ENCODE measurements at regions not wholly inside any gene's neighbourhood (a gene's known extent, or its start where the extent isn't known, plus 50 kb on each side); places are given as distances from the start of the nearest gene placed in this dataset.

DNA sequence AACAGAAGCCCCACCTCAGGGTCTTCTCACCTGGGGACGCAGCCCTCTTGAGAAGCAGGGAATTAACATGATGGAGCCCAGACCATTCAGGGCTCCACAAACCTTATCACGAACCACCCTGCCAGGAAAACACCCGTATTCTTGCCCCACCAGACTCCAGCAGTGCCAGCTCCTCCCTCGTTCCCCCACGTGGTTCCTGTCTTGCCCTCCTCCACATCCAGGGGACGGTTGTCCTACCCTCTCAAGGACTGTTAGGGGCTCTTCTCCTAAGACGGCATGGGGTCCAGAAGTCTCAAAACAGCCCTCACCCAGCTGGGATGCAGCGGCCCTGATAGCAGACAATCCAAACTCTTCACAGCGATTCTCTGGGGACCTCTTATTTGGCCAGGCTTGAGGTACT, 372.2 kb upstream of the HS6ST1 start:
- in situ Hi-C loops (cut with HindIII; ENCODE audit: extremely low pct_ligation_motif_present, low pct_unique_long_range_greater_than_20kb): no loop called here
- POLR2A ChIA-PET: no interaction called here
- Histone ChIP-seq H3K4me2 (ENCODE audit: low read depth, low read length) (no peak overlapping the region), H2AFZ (ENCODE audit: low read length) (no peak overlapping the region), H3K9me3 (ENCODE audit: low read length) (no peaks in the 10 kb centered on the region), H3K36me3 (replicated peaks in 1 of 2; ENCODE audit: control insufficient read depth in 1 of 2, insufficient read depth in 2 of 2, low read length in 2 of 2) (no peaks in the 10 kb centered on the region), H4K20me1 (ENCODE audit: insufficient read depth, low read length) (no peaks in the 10 kb centered on the region; the same call in 1 of the 2 replicates), H3K4me3 (replicated peaks in 1 of 3; ENCODE audit: insufficient read depth in 1 of 3, low read depth in 2 of 3, low read length in 3 of 3) (no peak overlapping the region), H3K27ac (ENCODE audit: extremely low read length, insufficient read depth, low read length) (no peak overlapping the region), H3K79me2 (ENCODE audit: insufficient read depth, low read length) (no peaks in the 10 kb centered on the region), H3K9ac (ENCODE audit: insufficient read depth, low read depth, low read length) (no peak overlapping the region), H3K4me1 (ENCODE audit: insufficient read depth, low read length) (peaks cover under 1% of the 10 kb centered on the region; the same call in 1 of the 2 replicates), H3K27me3 (ENCODE audit: control insufficient read depth in 1 of 2, insufficient read depth in 2 of 2, low read length in 2 of 2) (peaks cover 10 to 67% of the 10 kb centered on the region in 2 experiments)
- no TSS peak for BruUV-seq (replicated peaks)
- DNase-seq (ENCODE audit: low spot score): no peak
- TF ChIP-seq PTBP1 (IDR thresholded peaks at IDR 0.05; ENCODE audit: low read depth, low read length, poor library complexity, severe bottlenecking) (no peak), PRPF4 (IDR thresholded peaks at IDR 0.05; ENCODE audit: low read depth, low read length, poor library complexity, severe bottlenecking) (no peak), CREM (IDR thresholded peaks at IDR 0.05) (no peak), CREM (CRISPR knock-in tag; IDR thresholded peaks at IDR 0.05) (no peak), PCBP2 (optimal IDR thresholded peaks at IDR 0.05; ENCODE audit: low read depth, low read length, poor library complexity, severe bottlenecking) (no peak), ZNF607 (CRISPR knock-in tag; IDR thresholded peaks at IDR 0.05; ENCODE audit: borderline replicate concordance) (no peak), ZNF557 (CRISPR knock-in tag; IDR thresholded peaks at IDR 0.05) (no peak), ZNF44 (CRISPR knock-in tag; IDR thresholded peaks at IDR 0.05) (no peak), ARNT2 (CRISPR knock-in tag; IDR thresholded peaks at IDR 0.05; ENCODE audit: low read depth) (no peak), PHF21A (CRISPR knock-in tag; IDR thresholded peaks at IDR 0.05) (no peak), KAT7 (CRISPR knock-in tag; IDR thresholded peaks at IDR 0.05; ENCODE audit: borderline replicate concordance) (no peak), ZNF552 (CRISPR knock-in tag; IDR thresholded peaks at IDR 0.05; ENCODE audit: borderline replicate concordance) (no peak), REPIN1 (CRISPR knock-in tag; IDR thresholded peaks at IDR 0.05; ENCODE audit: borderline replicate concordance, low read depth) (no peak), ZNF879 (CRISPR knock-in tag; IDR thresholded peaks at IDR 0.05) (no peak), ASH2L (IDR thresholded peaks at IDR 0.05; ENCODE audit: insufficient read length, low read depth, low read length) (no peak), ZNF546 (CRISPR knock-in tag; conservative IDR thresholded peaks at IDR 0.05) (no peak), ETV5 (CRISPR knock-in tag; IDR thresholded peaks at IDR 0.05; ENCODE audit: borderline replicate concordance) (no peak), NFIB (CRISPR knock-in tag; IDR thresholded peaks at IDR 0.05; ENCODE audit: borderline replicate concordance) (no peak)
- TF ChIP-seq, protein P1, sequence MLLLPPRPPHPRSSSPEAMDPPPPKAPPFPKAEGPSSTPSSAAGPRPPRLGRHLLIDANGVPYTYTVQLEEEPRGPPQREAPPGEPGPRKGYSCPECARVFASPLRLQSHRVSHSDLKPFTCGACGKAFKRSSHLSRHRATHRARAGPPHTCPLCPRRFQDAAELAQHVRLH (CRISPR knock-in tag; IDR thresholded peaks at IDR 0.05; ENCODE audit: borderline replicate concordance, low read depth): no peak
- CTCF ChIA-PET (ENCODE audit: low intra/inter-chr PET ratio, low total read pairs): no interaction called here
- no peak for ATAC-seq
- 15% methylated on average over 6 of the region's 9 CpGs for WGBS (ENCODE audit: low lambda C conversion rate)
- intact Hi-C loops (cut with micrococcal nuclease; ENCODE audit: unreplicated experiment): no loop called here
- FAIRE-seq: no peak
